GM21528 (cell line): ENCODE measurements at regions not wholly inside any gene's neighbourhood (a gene's known extent, or its start where the extent isn't known, plus 50 kb on each side); places are given as distances from the start of the nearest gene placed in this dataset.

Source experiments
- ATAC-seq: cut with Tn5 transposase; IDR thresholded peaks from one replicate; pipeline ENCODE4 v1.9.1; 2021; ENCODE audit warnings: mild to moderate bottlenecking, moderate library complexity; ENCODE audit not compliant: unreplicated experiment, low FRiP score

DNA sequence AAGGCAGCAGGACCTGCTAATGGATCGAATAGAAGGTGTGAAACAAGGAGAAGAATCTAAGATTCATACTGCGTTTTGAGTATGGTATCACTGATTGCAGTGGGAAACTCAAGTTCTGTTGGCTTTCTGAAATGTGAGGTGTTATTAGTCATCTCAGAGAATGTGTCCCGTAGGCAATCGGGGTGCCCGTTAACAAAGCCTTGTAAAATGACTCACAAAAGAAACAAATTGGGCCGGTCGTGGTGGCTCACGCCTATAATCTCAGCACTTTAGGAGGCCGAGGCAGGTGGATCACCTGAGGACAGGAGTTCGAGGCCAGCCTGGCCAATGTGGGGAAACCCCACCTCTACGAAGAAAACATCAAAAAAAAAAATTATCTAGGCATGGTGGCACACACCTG, 118.2 kb upstream of the C7orf33 start:
- no peak for ATAC-seq

DNA sequence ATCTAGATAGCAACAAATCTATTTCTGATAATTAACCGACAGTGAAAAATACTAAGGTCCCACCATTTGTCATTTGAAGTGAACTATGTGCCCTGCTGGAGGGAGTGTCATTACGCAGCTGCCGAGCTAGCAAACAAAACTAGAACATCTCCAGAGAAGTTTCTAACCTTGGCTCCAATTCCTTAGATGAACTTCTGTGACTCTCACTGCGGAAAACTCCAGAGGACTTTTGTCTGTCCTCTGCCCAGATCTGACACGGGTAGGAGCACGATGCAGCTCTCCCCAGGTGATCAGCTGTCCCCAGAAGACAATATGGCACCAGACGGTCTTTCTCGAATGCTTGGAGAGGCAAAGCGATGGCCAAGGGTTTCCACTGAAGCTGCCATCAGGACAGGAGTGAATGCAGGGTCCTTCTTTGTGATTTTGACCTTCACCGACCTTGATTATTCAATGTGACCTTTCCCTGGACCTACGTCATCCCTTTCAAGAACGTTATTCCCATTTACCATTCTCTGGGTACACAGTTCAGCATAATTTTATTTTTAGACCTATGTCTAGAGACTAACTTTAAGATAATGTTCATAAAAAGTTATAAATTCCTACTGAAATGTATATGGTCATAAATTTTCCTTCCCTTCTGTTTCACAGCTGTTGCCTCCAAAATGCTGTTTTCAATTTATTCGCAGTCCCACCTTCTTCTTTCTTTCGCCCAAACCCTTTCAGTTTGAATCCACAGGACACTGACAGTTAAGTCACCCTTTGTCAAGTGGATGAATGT, 116.7 kb upstream of the C7orf33 start:
- no peak for ATAC-seq

DNA sequence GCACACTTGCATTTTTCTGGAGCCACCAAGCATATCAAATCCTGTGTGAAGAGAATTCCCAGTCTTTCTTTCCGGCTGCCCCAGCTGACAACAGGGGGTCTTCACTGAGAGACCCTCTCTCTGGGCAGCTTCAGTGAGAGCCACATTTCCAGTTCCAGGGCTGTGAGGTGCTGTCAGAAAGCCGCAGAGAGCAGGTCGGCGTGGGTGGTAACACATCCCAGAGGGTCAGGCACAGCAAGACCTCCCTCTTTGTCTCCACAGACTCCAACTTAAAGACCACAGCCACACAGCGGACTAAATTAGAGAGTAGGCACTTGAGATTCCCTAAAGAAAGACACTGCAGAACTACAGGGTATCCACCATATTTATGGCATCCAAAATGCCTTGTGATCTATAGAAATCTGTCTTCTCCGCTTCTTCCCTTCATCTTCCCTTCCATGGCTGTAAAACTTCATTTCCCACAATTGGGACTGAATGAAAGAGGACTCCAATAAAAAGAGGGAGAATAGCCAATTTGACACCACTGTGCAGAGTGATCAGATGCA, 116.0 kb upstream of the C7orf33 start:
- no peak for ATAC-seq

DNA sequence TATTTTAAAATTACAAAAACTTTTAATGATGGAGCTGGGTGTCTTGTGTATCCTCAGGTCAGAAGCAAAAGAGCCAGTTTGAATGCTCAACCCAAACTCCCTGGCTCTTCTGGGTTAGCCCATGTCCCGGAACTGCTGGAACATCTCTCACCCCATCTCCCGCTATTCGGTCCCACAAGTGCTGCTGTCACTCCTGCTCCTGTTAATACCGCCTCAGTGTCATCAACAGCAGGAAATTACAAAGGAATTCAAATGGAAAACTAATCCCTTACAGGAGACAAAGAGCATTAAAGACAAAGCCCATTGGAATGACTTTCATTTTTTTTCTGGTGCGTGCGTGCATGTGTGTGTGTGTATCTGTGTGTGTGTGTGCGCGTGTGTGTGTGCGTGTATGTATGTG, 112.0 kb upstream of the C7orf33 start:
- no peak for ATAC-seq

DNA sequence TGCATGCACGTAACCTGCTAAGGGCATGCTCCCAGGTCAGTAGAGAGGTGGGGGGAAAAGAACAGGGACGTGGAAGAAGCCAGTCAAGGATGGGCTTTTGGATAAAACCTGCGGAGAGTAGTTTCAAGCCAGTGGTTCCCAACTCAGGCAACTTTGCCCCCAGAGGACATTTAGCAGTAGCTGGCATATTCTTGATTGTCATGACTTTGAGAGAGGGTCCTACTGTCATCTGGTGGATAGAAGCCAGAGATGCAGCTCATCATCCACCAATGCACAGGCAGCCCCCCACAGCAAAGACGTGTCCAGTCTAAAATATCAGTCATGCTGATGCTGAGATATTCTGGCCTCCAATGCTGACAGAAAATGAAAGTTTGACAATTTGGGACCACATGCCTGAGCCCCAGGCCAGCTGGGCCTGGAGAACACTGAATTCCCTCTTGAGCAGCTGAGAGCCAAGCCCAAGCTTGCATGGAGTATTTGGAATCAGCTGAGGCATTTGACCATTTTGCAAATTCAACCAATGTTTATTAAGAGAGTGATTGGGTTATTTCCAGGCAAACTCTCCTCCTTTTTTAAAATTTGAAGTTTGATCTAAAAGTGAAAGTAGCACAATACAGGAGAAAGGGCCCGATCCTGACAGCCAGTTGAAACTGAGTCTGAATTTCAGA, 110.0 kb upstream of the C7orf33 start:
- ATAC-seq: no peak

DNA sequence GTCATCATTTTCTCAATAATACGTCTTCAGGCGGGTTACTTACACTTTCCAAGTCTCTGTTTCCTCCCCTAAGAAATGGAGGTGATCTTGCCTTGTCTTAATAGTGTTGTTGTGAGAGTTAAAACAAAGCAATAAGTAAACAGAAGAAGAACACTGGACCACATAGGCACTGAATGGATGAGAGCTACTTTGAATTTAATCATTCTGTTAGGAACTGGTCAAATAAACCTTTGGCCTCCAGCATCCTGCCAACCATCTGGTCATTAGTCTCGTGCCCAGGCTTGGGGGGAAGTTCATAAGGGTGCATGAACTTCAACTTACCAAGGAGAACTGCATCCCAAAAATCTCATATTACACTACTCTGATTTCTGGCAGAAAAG, 109.4 kb upstream of the C7orf33 start:
- ATAC-seq: no peak

DNA sequence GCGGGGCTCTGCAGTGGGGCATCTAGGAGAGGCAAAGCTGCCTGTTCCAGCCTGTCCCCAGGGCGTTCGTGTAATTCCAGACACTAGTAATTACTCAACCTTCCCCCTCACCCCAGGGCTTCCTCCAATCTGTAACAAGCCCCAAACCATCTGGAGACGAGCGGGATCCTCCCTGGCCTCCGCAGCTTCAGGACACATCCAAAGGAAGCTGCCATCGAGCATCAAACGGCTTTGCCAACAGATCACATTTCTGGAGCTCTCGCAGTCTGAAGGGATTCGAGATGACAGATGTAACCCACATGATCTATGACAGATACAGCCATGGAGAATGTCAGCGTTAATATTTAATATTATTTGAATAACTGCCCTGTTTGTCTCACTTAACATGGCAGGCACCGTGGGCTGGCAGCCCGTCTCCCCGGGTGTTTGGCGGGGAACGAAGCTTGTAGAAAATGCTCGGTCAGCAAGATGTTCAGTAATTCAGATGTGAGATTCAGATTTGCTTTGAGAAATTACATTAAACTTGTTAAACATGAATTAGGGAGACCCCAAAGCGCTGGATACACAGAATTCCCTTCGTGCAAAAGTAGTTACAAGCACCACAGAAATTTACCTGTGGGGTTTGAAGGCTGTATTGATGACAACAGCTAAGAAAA, 108.5 kb upstream of the C7orf33 start:
- no peak for ATAC-seq

DNA sequence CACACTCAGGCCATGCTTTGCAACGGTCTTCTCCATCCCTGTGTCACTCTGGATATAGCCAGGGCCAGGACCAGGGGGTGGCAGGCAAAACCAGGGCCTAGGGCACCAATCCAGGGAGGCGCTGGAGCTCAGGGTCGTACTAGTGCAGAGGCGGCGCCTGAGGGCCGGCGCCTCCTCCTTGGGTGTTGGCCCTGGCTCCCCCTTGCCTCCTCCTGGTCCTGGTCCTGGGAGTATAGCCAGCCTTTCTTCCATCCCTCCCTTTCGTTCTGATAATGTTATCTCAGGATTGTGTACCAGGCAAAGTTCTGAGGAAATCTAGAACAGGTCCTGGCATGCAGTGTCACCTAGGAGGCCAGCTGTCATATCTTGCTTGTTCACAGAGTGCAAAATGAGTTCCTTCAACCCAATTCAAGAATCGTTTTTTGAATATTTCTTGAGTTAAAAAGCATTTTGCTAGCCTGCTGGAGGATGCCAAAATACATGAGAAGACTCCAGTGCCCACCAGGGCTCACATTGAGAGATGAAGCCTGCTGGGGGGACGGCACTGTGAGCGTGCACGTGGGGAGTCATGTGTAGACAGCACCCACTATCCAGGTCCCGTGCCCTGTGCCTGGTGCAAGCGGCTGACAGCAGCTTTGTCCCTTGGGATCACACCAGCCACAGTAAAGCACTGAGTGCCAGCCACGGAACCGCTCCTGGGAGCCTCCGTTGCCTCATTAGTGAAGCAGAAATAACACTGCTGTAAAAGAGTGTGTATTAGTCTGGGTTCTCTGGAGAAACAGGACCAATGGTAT, 106.9 kb upstream of the C7orf33 start:
- ATAC-seq: no peak

DNA sequence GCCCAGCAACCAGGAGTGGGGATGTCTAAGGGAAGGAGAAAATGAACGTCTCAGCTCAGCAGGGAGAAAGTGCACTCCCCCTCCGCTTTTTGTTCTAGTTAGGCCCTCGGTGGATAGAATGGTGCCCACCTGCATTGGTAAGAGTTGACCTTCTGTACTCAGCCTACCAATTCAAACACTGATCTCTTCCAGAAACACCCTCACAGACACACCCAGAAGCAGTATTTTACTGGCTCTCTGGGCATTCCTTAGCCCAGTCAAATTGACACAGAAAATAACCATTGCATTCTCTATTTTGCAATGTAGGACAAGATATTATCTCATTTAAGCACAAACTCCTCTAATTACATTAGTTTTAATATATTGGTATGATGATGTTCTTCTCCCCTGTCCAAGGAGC, 106.1 kb upstream of the C7orf33 start:
- no peak for ATAC-seq

DNA sequence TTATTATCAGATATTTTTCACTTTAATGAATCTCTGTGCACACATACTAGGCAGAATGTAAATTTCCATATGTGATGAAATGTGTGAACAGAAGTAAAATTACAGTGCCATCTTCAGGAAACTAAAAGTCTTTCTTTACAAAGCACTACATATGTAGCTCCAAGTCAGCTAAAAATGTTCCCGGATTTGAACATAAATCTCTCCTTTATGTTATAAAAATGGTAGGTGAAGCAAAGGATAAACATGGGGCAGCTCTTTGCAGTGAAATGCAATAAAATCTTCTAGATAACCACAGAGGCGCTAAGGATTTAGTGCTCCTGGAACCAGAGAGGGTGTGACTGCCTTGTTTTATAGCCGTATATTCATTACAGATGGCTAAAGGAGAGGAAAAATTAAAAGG, 104.9 kb upstream of the C7orf33 start:
- no peak for ATAC-seq

DNA sequence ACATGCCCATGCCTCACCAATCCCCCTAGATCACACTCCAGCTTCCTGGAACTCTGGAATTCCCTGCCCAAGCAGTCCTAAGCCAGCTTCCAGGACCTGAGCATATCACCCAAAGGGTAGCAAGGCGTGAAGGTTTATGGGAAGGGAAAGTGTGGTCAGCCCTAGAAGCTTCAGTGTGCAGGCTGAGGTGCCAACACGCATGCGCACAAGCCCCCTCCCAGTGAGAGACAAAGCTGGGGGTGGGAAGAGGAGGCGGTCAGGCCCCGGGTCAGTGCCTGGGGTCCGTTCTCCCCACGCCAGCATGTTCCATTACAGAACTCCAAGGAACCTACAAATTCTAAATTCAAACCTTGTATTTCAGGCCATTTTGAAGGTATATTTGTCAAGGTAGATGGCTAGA, 103.6 kb upstream of the C7orf33 start:
- no peak for ATAC-seq

DNA sequence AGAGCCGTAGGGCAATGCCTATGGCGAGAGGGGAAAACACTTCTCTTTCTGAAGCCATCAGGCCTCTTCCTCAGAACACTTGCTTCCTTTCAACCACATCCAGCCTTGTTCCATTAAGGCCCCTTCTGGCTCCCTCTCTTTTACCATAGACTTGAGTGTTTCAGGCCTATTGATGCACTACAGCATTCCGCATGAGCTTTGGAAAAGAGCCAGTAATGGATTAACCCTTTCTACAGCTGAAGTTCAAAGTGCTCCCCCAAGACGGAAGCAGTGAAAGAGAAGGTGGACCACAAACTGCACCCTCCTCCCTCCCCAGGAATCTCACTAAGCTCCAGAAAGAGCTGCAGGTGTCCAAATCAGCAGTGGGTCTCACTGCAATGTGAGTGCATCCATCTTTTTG, 102.7 kb upstream of the C7orf33 start:
- no peak for ATAC-seq

DNA sequence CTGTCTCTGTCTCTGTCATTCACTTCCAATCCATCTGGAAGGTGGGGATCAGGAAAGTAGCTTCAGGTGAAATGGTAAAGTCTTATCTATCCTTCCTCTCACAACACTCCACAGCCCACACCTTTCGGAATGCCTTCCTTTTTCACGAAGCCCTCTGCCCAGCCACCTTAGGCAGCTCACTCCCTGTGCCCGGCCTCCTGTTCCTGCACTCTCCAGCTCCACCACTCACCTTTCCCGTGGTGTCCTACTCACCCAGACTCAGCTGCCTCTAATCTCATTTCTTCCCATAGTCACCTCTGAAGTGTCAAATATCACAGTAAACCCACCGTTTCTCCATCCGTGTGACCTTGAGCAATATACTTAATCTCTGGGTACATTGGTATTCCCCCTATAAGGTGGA, 100.9 kb upstream of the C7orf33 start:
- ATAC-seq: no peak

DNA sequence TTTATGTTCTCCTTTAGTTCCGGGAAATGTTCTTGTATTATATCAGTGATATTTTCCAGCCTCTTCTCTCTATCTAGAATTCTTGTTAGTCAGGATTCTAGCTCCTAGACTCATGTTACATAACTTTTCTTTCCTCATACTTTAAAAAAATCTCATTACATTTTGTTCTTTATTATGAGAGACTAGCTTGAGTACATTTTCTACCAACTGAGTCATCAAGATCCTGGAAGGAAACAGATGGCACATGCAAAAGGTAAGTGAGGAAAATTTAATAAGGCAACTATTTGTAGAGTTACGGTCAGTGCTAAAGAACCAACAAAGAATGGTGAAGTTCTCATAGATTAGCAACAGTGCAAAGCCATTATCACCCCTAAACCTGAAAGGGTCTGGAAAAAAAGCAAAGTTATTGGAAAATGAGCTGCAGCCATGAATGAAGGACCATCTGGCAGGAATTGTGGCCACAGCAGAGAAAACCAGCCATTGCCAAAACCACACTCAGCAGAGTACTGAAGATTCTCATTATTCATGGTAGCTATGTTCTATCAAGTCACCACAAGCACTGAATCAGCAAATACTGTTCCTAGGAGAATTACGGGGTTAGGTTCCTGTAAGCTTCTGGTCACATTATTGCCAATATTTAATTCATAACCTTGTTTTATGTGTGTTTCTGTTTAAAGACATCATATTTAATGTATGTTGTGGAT, 98.3 kb upstream of the C7orf33 start:
- no peak for ATAC-seq

DNA sequence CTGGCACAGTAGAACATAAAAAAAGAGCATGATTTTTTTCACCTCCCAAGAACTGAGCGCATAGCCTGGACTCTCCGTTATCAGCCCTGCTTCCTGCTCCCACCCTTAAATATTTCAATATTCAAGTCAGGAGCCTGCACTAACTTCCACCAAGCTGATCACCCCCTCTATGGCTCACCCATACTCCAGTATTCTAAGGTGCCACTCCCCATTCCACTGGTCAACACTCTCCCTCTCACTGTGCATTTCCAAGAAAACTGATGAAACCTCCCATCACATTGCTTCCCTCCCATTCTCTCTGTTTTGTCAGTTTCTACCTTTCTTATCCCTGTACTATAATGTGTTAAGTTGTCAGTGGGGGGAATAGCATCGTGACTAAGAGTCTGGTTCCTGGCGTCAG, 95.0 kb upstream of the C7orf33 start:
- ATAC-seq: no peak

DNA sequence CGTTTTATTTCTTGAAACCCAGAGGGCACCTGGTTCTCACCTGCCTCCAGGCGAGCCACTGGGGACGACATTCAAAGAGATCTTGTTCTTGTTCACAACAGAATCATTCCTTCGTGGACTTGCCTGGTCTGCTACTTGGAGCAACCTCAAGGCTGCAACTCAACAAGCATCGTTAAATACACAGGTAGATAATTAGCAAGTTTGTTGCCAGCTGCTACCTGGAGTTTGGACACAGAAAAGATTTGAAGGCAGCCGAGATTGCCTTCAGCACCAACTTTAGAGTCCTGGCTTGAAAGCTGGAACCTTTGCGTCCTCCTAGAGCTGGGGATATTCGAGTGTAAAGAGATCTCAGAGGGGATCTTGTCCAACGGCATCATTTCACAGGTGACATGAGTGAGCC, 89.6 kb upstream of the C7orf33 start:
- no peak for ATAC-seq

DNA sequence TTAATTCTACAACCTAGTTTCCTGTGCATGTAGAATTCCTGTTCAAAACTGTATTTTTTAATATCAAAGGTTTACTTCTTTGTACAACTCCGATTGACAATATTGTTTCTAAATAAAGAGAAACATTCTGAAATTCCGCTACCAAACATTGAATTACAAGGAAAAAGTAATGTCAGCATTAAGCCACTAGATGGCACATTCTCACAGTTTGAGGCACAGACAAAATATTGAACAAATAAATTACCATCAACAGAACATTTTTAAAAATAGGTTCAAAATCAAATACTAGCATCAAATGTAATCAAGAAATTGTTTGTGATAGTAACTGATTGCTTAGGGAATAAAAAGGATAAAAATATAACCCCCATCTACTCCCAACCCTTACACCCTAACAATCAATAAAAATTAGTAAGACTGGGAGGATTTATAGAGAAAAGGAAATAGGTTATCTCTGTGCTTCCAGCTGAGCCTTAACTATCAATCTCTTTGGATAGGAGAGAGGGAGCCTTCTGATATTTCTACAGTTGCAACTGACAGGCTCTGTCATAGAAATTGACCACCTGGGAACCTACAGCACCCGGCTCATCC, 86.6 kb upstream of the C7orf33 start:
- no peak for ATAC-seq

DNA sequence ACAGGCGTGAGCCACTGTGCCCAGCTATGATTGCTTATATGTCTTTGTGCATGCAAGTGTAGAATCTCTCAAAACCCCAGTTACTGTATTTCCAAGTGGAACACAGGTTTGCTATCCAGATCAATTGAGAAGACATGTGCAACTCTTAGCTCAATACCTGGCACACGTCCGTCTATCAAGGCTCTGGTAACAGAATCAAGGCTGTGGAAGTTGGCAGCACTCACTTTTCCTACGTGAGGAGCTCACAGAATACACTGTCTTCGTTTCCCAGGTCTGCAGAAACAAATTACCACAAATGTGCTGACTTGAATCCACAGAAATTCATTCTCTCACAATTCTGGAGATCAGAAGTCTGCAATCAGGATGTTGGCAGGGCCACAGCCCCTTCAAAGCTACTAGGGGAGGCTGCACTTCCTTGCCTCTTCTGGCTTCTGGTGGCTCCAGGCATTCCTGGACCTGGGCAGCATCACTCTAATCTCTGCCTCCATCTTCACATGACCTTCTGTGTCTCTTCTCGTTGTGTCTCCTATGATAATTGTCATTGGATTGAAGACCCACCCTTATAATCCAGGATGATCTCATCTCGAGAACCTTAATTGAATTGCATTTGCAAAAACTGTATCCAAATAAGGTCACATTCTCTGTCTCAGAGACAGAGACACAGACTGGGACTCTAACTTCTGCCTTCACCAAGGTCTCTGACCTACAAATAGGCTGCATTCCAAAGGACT, 84.8 kb upstream of the C7orf33 start:
- ATAC-seq: no peak

DNA sequence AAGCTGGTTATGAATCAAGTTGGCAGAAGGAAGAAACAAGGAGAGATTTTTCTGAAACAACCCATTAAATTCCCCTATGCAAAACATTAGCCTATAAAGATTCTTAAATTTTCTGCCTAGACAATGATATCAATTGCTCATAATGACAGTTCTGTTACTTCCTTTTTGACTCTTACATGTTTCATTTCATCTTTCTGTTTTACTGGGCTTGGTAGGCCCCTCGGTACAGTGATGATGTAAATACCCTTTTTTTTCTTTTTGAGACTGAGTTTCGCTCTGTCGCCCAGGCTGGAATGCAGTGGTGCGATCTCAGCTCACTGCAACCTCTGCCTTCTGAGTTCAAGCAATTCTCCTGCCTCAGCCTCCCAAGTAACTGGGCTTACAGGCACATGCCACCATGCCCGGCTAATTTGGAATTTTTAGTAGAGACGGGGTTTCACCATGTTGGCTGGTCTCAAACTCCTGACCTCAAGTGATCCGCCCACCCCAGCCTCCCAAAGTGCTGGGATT, 83.4 kb upstream of the C7orf33 start:
- ATAC-seq: peak; percentile 96
